Mucosa of descending colon (tissue), 3 donors: ENCODE measurements at regions not wholly inside any gene's neighbourhood (a gene's known extent, or its start where the extent isn't known, plus 50 kb on each side); places are given as distances from the start of the nearest gene placed in this dataset.

Source experiments
- ATAC-seq: fragments of 200-7000 bp; cut with Tn5 transposase; one replicate; pipeline ENCODE4 v1.9.1; 2020; ENCODE audit warnings: mild to moderate bottlenecking, moderate library complexity
- DNase-seq, 3 donors: peaks; one replicate each; pipeline ENCODE4 v3.0.0-alpha.2; 2020
- H3K36me3 ChIP-seq: fragments of 200-600 bp; one replicate; pipeline ENCODE4 v1.8.0; 2021; ENCODE audit warnings: low read depth, mild to moderate bottlenecking
- H3K4me1 ChIP-seq: fragments of 200-600 bp; one replicate; pipeline ENCODE4 v1.8.0; 2021; ENCODE audit warnings: low read depth, mild to moderate bottlenecking
- H3K4me3 ChIP-seq: fragments of 200-600 bp; one replicate; pipeline ENCODE4 v1.8.0; 2021; ENCODE audit warnings: mild to moderate bottlenecking
- H3K9me3 ChIP-seq: fragments of 200-600 bp; one replicate; pipeline ENCODE4 v1.8.0; 2021; ENCODE audit warnings: mild to moderate bottlenecking
- CTCF ChIP-seq: fragments of 200-600 bp; IDR thresholded peaks from one replicate; pipeline ENCODE4 v1.8.0; 2022; ENCODE audit warnings: antibody characterized with exemption, mild to moderate bottlenecking
- intact Hi-C, 2 donors: fragments of 100-400 bp; cut with DNase I in 1 of 2; cut with micrococcal nuclease in 1 of 2; formaldehyde crosslinking; loops; one replicate each; pipeline versions ENCODE4 v1.11.0 to v1.11.1; 2022; cut with DNase I, micrococcal nuclease
- donor health status: DM: no; HTN: no; CAD: no; lungs with moderate emphysema.
- donor health status: DM: no; HTN: no; CAD: no.
- donor health status: DM: no; HTN: yes; CAD: no.

GRCh38 chr1:60826320-60827094 is 255.9 kb upstream of the NFIA start:
- H3K36me3 ChIP-seq, result no peaks in the 10 kb centered on the region
- DNase-seq (no peak), ATAC-seq (peak; percentile 73)
- TF ChIP-seq CTCF, result no peak
- no peak overlapping the region for H3K4me3 ChIP-seq
- H3K4me1 ChIP-seq, result peaks cover 9% of the 10 kb centered on the region
- no peaks in the 10 kb centered on the region for H3K9me3 ChIP-seq
- intact Hi-C loops, result no loop called here

GRCh38 chr1:60825593-60825992 is 256.8 kb upstream of the NFIA start:
- H3K9me3 ChIP-seq, result no peaks in the 10 kb centered on the region
- DNase-seq (peak; percentile 19 to 56 (median 53)), ATAC-seq (peak; percentile 69)
- no peaks in the 10 kb centered on the region for H3K36me3 ChIP-seq
- no peak for TF ChIP-seq CTCF
- intact Hi-C loops, result no loop called here
- peaks cover 6% of the 10 kb centered on the region for H3K4me1 ChIP-seq
- no peak overlapping the region for H3K4me3 ChIP-seq

GRCh38 chr1:60823151-60823550 is 259.2 kb upstream of the NFIA start:
- Histone ChIP-seq H3K9me3 (no peaks in the 10 kb centered on the region), H3K36me3 (no peaks in the 10 kb centered on the region), H3K4me3 (no peak overlapping the region), H3K4me1 (peaks cover 6% of the 10 kb centered on the region)
- TF ChIP-seq CTCF, result no peak
- peak; percentile 39 for ATAC-seq
- intact Hi-C loops, result no loop called here
- no peak for DNase-seq

- Histone ChIP-seq H3K4me1 (peaks cover 6% of the 10 kb centered on the region), H3K4me3 (no peak overlapping the region), H3K9me3 (no peaks in the 10 kb centered on the region), H3K36me3 (no peaks in the 10 kb centered on the region)
- DNase-seq (no peak), ATAC-seq (no peak)
- intact Hi-C loops, result no loop called here
- no peak for TF ChIP-seq CTCF
These were observed 260.1 kb upstream of the NFIA start for GRCh38 chr1:60822252-60822651.

GRCh38 chr1:60821156-60821555 is 261.2 kb upstream of the NFIA start:
- ATAC-seq (no peak), DNase-seq (no peak)
- no peak overlapping the region for H3K4me3 ChIP-seq
- intact Hi-C loops, result no loop called here
- peaks cover 6% of the 10 kb centered on the region for H3K4me1 ChIP-seq
- no peak for TF ChIP-seq CTCF
- no peaks in the 10 kb centered on the region for H3K36me3 ChIP-seq
- no peaks in the 10 kb centered on the region for H3K9me3 ChIP-seq
